Nucleus accumbens (tissue), 56 donors: ENCODE measurements at regions not wholly inside any gene's neighbourhood (a gene's known extent, or its start where the extent isn't known, plus 50 kb on each side); places are given as distances from the start of the nearest gene placed in this dataset.
"Not testable (repeated sequence)": the region's sequence is repeated elsewhere in the genome, so short reads cannot be mapped to it uniquely, and the experiment has no call there.

Experiments used
- DNase-seq, 56 donors: peaks; one replicate each; lab custom pipeline; 2025; lab: John Stamatoyannopoulos, UW

DNA sequence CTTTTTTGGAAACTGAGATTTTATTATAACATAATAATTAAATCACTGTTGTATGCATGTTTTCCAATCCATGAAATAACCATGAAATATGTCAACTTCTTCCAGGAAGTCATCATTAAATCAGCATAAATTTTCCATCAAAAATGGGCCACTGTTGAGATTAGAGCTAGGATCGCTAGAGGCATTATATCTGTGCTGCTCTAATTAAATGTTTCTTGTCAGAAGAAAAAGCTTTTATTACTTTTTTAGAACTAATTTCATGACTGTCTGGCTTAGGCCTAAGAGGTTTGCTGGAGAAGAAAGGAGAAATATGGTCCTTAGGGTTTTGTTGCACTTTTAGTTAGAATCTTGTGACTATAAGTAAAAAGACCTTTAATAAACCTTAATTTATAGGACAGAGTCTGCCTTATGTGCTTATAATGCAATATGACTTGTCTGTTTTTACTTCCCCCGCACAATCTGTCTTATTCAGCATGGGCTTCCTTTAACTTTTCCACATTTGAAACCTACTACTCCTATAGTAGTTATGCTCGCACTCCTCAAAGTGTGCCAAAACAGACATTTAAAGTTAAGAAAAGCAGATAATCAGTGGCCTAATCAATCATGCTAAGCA, 363.4 kb upstream of the GCFC2 start:
- DNase-seq = no peak

DNA sequence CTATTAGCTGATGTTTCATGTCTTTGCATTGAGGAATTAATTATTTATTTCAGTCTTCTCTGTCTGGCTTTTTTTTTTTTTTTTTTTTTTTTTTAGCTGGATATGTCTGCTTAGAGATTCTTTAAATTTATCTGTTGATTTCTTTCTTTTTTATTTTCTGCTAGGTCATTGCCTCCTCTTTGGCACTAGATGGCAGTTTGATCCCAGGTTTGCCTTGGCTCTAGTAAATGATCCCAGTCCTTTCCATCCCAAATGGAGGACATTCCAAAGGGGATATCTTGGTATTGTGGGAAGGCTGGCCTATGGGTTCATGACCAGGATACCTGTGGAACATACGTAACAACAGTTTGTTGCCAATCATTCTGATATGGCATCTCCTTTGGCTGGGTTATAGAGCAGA, 339.5 kb upstream of the GCFC2 start:
- no peak for DNase-seq

DNA sequence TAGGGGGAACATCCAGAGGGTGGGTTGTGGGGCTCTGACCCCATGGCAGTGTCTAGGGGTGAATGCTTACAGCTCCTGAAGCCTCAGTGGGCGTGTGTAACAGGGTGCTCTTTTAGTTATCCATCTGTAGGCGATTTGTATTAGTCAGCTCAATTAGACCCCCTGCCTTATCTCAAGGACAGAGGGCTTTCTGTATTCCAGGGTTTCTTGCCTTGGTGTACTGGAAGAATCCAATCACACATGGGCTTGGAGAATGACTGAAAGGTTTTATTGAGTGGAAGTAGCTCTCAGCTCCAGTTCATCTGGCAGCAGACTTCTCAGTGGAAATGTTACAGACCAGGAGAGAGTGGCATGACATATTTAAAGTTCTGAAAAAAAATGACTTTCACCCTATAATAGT, 334.0 kb upstream of the GCFC2 start:
- no peak for DNase-seq

DNA sequence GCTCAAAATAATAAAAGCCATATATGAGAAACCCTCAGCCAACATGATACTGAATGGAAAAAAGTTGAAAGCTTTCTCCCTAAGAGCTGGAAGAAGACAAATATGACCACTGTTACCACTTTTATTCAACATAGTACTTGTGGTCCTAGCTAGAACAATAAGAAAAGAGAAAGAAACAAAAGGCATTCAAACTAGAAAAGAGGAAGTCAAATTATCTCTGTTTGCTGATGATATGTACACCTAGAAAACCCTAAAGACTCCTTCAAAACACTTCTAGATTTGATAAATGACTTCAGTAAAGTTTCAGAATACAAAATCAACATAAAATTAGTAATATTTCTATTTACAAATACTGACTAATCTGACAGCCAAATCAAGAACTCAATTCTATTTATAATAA, 328.8 kb upstream of the GCFC2 start:
- DNase-seq = no peak

DNA sequence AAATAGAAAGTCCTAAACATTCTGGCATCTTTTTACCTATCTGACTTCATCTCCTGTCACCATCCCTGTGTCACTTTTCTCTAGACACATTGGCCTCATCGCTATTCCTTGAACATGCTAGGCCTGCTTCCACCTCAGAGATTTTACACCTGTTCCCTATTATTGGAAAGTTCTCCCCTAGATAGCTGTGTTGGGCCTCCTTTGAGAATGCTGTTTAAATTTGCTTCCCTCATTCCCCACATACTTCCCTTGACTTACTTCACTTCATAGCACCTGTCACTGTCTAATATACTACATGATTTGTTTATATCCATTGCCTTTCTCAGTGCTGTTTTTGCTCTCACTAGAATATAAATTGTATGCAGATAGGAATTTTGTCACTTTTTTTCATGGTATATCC, 317.0 kb upstream of the GCFC2 start:
- DNase-seq = no peak

DNA sequence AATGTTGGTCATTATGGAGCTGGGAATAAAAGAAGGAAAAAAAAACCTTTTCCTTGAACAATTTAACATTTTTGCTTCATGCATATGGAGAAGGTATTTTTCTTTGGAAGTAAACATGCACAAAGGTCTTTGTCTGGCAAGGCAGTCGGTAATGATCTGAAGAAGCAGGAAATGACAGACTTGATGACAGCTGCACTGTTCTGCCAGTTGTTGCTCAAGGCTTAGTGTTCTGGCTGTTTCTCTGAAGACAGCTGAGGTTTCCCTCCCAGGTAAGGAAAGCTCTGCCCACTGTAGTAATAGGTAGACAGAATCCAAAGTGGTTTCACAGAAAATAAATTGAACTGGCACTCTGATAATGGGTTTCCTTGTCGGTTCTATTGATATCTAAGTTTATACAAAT, 308.4 kb upstream of the GCFC2 start:
- no peak for DNase-seq

DNA sequence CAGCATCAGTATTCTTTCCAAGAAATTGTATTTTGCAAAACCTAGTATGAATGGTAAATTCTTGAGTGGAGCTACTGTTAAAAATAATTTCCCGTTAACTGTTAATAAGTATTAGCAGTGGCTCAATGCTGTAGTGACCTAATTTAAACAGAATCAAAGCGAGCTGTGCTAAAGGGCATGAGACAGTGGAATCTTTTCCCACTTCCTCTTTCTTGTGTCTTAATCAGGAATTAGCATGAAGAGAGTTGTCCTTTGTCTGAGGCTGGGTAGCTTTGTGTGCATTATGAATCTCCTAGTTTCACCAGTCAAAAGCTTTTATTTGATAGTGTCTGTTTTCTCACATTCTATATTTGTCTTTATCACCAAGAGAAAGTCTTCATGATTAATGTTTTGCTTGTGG, 298.8 kb upstream of the GCFC2 start:
- no peak for DNase-seq

DNA sequence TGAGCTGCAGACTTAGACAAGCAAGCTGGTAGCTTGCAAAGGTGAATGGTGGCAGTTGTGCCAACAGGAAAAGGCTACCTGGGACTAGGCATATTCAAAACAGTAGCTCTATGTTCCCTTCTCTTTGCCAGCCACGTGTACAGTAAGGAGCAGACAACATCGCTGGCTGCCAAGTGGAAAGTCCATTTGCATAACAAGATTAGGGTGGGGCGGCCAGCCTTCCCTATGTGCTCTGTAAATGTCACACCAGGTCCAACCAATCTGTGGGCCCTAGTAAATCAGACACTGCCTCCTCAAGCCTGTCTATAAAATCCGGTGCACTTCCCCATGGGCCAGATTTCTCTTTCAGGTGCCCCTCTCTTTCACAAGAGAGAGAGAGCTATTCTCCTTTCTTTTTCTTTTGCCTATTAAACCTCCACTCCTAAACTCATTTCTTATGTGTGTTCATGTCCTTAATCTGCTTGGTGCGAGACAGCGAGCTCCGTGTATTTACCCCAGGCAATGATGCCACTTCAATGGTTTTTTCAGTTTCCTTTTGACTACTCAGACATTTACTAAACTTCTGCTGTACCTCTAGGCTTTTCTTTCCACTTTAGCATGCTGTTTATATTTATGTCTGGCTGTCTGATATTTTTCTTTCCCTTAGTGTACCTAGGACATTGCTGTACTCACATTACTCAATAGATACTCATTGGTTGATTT, 297.4 kb upstream of the GCFC2 start:
- DNase-seq = peak in 1 of 56 donors; percentile 1

DNA sequence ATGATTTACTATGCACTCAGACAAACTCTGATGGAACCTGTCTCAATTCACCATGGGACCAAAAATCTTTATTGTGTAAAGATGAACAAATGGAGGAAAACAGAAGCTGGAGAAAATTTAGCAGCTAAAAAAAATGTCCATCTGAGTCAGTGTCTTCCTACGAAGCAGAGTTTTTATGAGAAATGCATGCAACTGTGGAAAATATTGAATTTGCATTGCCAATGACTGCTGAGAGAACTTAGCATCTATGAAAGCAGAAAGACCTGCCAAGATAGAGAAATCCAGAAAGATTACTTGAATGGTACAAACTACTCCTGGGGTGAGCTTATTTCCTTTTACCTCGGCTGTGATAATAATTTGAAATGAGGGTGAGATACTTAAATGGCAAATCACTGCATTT, 289.7 kb upstream of the GCFC2 start:
- no peak for DNase-seq

DNA sequence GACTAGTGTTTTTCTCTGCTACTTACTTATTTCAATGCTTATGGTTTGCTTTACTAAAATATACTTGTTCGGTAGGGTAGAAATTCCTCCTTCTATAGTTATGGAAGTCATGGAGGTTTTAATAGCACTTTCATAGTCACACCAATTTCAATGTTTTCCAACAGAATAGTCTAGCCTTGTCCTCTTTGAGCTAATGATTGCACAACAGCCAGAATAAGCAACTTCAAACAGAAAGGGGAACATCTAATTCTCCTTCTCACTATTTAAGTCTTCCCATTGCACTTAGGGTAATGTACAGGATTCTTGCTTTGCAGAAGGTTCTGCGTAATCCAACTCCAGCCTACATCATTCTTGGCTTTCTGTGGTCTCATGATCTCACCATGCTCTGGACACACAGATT, 287.7 kb upstream of the GCFC2 start:
- DNase-seq = no peak

DNA sequence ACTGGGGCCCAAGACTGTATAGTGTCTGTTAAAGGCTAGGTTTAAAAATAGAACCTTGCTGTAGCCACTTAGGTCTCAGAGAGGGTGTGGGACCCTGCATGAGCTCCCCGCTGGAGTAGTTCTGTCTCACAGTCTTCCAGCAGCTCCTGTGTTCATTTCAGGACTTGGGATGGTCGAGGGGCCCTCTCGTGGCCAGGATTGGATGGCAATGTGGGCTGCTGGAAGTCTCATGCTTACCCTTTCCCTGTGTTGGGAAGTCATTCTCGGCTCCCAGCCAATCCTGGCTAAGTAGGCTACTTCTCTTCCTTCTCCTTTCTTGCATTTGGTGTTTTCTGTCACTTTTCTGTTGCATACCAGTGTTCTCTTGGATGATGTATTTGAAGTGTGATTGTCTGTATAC, 284.0 kb upstream of the GCFC2 start:
- peak in 1 of 56 donors; percentile 9 for DNase-seq

DNA sequence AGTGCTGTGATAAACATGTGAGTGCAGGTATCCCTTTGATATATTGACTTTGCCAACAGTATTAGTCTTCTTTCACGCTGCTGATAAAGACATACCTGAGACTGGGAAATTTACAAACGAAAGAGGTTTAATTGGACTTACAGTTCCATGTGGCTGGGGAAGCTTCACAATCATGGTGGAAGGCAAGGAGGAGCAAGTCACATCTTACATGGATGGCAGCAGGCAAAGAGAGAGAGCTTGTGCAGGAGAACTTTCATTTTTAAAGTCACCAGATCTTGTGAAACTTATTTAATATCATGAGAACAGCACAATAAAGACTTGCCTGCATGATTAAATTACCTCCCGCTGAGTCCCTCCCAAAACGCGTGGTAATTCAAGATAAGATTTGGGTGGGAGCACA, 277.9 kb upstream of the GCFC2 start:
- not testable (repeated sequence) for DNase-seq

DNA sequence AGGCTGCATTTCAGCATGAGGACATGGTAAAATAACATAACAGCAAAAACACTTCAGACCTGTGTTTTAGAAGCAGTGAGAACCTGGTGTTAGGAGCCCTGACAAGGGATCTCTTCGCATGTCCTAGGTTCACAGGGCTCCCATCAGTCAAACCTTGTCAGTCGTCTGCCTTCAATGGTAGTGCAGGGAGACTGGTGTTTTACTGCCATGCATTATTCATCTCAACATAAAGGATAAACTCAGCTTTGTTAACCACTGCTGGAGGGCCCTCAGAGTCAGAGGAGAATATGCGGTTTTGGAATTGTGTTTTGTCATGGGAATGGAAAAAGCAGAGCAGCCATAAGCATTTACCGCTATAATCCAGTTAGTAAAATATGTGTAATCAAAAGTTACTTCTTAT, 275.9 kb upstream of the GCFC2 start:
- no peak for DNase-seq

DNA sequence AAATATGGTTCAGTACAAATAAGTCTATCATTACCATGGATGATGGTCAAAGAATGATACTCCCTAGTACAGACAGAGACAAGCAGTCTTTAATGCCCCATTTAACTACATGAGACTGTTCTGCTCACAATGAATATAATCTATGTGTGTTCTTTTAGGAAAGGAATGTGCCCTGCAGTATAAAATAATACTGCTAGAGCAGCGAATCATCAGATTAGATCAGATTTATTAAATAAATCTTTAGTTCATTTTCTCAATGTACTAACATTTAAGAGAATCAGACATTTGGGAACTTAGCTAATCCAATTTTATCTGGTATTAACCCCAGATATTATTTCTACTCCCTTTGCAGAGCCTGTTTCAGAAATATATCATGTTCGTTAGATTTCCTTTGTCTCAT, 272.0 kb upstream of the GCFC2 start:
- DNase-seq = no peak

DNA sequence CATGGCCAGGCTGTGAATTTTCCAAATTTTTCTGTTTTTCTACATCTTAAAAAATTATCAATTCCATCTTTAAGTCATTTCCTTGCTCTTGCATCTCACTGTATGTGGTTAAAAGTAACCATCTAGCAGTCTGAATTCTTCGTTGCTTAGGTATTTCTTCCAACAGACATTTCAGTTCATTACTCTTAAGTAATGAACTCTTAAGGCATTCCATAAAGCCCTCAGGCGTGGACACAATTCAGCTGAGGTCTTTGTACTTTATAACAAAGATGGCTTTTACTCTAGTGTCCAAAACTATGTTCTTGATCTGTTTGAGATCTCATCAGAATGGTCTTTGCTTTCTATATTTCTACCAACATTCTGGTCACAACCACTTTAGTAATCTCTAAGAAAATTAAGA, 253.9 kb upstream of the GCFC2 start:
- DNase-seq = no peak

DNA sequence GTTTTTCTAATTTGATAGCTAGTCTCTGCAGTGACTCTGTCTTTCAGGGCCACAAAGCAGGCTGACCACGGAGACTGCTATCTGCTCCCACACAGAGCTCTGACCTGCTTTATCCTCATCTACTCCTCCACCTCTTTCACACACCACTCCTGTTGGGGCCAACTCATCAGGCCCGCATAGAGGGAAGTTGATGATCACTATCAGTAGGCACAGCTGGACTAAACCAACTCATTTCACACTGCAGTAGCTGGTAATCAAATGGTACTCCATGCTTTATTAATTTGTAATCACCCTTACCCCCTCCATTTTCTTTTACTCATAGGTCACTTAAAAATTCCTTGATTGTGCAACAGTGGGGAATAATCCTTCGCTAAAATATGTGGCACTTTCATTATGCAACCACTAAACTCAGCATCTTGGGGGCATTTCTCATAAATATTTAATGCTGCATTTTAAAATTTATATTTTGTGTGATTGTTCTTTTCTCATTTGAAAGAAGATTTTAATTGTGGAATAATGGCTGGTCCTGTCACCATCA, 249.8 kb upstream of the GCFC2 start:
- no peak for DNase-seq

DNA sequence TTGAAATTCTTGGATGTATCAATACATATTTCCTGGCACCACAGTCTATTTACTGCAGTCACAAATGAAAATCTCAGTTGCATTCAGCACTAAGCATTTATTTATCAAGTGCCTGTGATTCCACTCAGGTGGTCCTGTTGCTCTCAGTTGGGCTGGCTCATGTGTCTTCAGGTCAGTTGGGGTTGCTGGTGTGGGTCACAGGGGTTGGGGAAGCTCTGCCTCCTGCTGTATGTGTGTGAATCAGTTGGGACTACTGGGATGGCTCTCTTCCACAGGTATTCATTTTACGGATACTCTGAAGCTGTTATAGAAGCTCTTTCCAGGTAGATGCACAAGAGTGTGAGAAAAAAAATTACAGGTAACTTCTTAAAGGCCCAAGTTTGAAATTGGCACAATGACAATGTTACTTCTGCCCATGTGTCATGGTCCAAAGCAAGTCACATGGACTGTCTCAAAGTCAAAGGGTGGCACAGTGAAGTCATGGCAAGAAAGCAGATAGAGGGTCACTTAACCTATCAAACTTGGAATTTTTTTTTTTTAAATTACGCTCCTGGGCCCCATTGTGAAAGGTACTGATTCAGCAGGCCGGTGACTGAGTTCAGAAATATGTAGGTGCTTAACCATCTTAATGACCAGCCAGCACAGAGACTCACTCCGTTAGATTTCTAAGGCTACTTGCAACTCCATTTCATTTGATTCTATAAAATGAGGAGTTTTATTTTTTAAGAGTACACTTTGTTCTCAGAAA, 249.2 kb upstream of the GCFC2 start:
- DNase-seq = no peak

DNA sequence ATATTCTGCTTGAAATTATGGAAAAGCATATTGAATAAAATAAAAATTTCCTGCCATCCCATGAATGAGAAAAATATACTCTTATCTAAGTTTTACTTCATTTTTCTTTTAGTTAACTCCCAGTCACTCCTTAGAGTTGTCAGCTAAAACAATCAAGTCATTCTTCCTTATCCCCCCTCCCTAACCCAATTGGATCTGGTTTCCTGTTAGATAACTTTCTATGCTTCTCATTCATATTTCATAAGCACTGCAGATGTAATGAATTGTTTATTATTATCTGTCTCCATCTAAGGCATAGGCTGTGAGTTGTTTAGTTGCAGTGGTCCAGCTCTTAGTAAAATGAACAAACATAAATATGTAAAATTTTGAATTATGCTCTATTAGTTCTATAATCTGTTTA, 244.0 kb upstream of the GCFC2 start:
- DNase-seq = no peak

DNA sequence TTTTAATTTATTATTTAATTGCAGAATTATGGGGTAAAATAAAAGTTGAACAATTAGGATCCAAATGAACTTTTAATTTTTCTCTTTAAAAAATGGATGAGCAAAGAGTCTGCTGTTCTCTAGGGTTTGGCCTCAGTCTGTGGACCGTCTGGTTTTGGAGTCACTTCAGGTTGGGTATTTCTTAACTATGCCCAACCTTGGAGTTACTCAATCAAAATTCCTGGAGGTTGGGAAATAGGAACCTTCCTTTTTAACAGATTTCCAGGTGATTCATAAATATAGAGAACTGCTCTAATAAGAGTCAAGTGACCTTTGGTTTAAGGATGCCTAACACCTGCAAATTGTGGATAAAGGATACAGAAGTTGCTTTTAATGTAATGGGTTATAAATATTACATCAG, 241.5 kb upstream of the GCFC2 start:
- DNase-seq = no peak

DNA sequence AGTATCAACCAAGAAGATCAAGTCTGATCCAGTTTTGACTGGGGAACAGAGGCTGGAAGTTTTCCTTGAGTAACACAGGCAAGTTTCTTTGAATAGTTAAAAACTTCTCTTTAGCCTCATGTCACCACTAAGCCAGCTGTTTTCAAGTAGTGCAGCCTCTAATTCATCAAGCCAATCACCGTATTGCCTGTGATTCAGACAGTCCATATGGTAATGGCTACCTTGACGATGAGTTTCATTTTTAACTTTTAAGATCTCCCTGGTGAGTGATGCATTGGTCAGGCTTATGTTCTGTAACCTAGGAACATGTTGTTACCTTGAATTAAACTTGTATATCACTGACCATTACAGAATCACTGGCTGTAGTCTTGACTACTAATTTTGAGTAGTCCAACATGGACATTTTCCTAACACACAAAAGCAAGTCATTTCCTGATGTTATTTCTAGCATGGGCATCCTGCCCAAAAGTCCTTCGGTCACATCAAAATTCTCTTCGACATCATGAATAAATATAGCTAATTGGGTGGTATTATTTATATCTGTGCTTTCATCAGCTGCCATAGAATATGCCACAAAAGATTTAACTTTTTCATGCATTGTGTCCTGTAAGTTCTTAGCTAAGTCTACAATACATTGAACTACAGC, 238.8 kb upstream of the GCFC2 start:
- DNase-seq = no peak

DNA sequence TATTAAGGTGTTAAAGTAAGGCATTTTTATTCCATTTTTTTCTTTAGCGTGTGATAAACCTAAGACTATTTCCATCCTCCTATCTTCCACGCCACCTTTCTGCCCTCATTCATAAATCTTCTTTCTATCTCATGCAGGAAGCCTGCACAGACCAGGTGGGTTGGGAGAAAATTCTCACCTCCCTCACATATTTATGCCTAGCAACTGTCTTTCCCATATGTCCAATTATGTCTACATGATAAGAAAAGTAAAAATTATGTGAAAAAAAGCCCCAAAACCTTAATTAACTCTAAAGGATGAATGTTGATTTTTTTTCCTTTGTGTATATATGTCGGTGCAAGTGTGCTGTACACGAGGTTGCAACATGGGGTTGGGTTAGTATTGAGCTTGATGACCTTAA, 225.6 kb upstream of the GCFC2 start:
- no peak for DNase-seq
